Heart left ventricle (tissue), 16 donors: ENCODE measurements at regions not wholly inside any gene's neighbourhood (a gene's known extent, or its start where the extent isn't known, plus 50 kb on each side); places are given as distances from the start of the nearest gene placed in this dataset.
"Not testable (repeated sequence)": the region's sequence is repeated elsewhere in the genome, so short reads cannot be mapped to it uniquely, and the experiment has no call there.

ENCODE experiments used
- ATAC-seq, 4 donors: fragments of 200-7000 bp; cut with Tn5 transposase; one replicate each; pipeline ENCODE4 v1.9.1; 2020 to 2022; ENCODE audit warnings: moderate library complexity in 4 of 4, mild to moderate bottlenecking in 3 of 4, moderate number of reproducible peaks in 1 of 4
- DNase-seq, 5 donors: peaks; one replicate each; pipeline ENCODE4 v3.0.0-alpha.2; 2020
- H3K27ac ChIP-seq, 12 donors: fragments of 200-600 bp; sonication (generic) in 4 of 12; one replicate each; pipeline versions ENCODE4 v1.5.0 to v1.8.0; 2016 to 2022; ENCODE audit warnings: mild to moderate bottlenecking in 2 of 12
- H3K27me3 ChIP-seq, 9 donors: fragments of 200-600 bp; sonication (generic) in 2 of 9; one replicate each; pipeline versions ENCODE4 v1.5.1 to v1.8.0; 2016 to 2022; ENCODE audit warnings: mild to moderate bottlenecking in 3 of 9
- H3K36me3 ChIP-seq, 9 donors: fragments of 200-600 bp; sonication (generic) in 2 of 9; one replicate each; pipeline versions ENCODE4 v1.5.0 to v1.8.0; 2018 to 2022; ENCODE audit warnings: mild to moderate bottlenecking in 2 of 9
- H3K4me1 ChIP-seq, 12 donors: fragments of 200-600 bp; sonication (generic) in 4 of 12; one replicate each; pipeline versions ENCODE4 v1.5.0 to v1.8.0; 2016 to 2022; ENCODE audit warnings: mild to moderate bottlenecking in 3 of 12
- H3K4me3 ChIP-seq, 12 donors: fragments of 200-600 bp; sonication (generic) in 4 of 12; one replicate each; pipeline versions ENCODE4 v1.5.0 to v1.8.0; 2017 to 2022; ENCODE audit warnings: mild to moderate bottlenecking in 9 of 12, moderate library complexity in 4 of 12
- H3K9me3 ChIP-seq, 12 donors: fragments of 200-600 bp; sonication (generic) in 4 of 12; one replicate each; pipeline versions ENCODE4 v1.5.0 to v1.8.0; 2016 to 2022; ENCODE audit warnings: mild to moderate bottlenecking in 1 of 12
- POLR2A ChIP-seq, 2 donors: fragments of 450-650 bp; IDR thresholded peaks; one replicate each; pipeline ENCODE4 v1.6.1; 2017; ENCODE audit warnings: antibody characterized with exemption in 2 of 2, mild to moderate bottlenecking in 2 of 2, moderate library complexity in 2 of 2
- WGBS, 4 donors: extraction: QIAGEN DNeasy Blood & Tissue Kit in 2 of 4; methylation state at CpG; one replicate each; pipeline versions ENCODE4 v1.1.5 to v1.1.7; 2013 to 2018; 5-methylcytosine and 5-hydroxymethylcytosine counted together
- intact Hi-C, 10 donors: fragments of 100-400 bp; cut with DNase I; formaldehyde crosslinking; loops; one replicate each; pipeline versions ENCODE4 v1.11.1 to v1.14.2; 2022
- TF ChIP-seq, protein P1 (sequence below), 12 donors: fragments of 200-600 bp; sonication (generic) in 4 of 12; IDR thresholded peaks; one replicate each; pipeline versions ENCODE4 v1.5.0 to v1.8.0; 2018 to 2022; ENCODE audit warnings: antibody characterized with exemption in 12 of 12, mild to moderate bottlenecking in 5 of 12
- donor health status: ischemic (EF 13 %, LVEDD 7.1; RV severe dilation, severe dysfunction).
- donor health status: healthy with polysubstance abuse.
- donor health status: DM: no; HTN: yes; CAD: no.
- donor health status: DM: no; HTN: no; CAD: no.
- donor health status: ischemic (EF 25% LVEDD 6.9; RV normal size, moderate dysfunction).
- donor health status: ischemic (EF 25% LVEDD 5.7; RV mildly dilated, moderate dysfunction).
- donor health status: healthy.
- donor health status: DM: yes; HTN: yes; CAD: no.
- donor health status: ischemic (EF 35%, LVEDD 5.7; RV mildly dilated, moderate dysfunction).
- donor health status: nonischemic (EF 11% LVEDD 7.7; RV severe dilation, severe dysfunction).
- donor health status: DM: yes; HTN: yes; CAD: no.
- donor health status: PGD.
- donor health status: ischemic (EF 29% LVEDD 5.4; RV normal size, mild dysfunction).
- donor health status: nonischemic (EF 23%, LVEDD 6.1; RV moderate dilation, normal function).

DNA sequence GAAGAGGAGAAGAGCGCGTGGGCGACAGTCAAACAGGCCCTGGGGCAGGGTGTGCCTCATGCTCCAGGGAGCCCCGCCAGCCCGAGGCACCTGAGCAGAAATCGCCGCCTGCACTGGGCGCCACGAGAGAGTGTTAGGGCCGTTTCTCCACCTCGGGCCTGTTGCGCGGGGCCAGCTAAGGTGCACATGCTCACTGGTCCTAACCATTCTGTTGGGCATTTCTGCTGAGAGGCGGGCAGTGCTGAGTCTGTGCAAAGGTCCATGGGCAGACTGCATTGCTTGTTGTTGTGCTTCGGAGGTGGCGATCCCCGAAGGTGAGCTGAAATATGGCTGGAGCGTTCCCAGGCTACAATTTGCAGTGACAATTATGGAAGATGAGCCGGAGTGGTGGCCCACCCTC lies 367.8 kb upstream of the SPATA31A5 start:
- intact Hi-C loops, result no loop called here
- H3K4me3 ChIP-seq, result no peak overlapping the region
- no peaks in the 10 kb centered on the region for H3K27me3 ChIP-seq
- DNase-seq (peak in 1 of 5 donors; percentile 37), ATAC-seq (no peak)
- TF ChIP-seq, protein P1, sequence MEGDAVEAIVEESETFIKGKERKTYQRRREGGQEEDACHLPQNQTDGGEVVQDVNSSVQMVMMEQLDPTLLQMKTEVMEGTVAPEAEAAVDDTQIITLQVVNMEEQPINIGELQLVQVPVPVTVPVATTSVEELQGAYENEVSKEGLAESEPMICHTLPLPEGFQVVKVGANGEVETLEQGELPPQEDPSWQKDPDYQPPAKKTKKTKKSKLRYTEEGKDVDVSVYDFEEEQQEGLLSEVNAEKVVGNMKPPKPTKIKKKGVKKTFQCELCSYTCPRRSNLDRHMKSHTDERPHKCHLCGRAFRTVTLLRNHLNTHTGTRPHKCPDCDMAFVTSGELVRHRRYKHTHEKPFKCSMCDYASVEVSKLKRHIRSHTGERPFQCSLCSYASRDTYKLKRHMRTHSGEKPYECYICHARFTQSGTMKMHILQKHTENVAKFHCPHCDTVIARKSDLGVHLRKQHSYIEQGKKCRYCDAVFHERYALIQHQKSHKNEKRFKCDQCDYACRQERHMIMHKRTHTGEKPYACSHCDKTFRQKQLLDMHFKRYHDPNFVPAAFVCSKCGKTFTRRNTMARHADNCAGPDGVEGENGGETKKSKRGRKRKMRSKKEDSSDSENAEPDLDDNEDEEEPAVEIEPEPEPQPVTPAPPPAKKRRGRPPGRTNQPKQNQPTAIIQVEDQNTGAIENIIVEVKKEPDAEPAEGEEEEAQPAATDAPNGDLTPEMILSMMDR (IDR thresholded peaks at IDR 0.05), result no peak
- TF ChIP-seq POLR2A (IDR thresholded peaks at IDR 0.05), result no peak
- no peak overlapping the region for H3K27ac ChIP-seq
- no peaks in the 10 kb centered on the region for H3K4me1 ChIP-seq
- peaks cover 0 to 29% (median 9%) of the 10 kb centered on the region in 12 donors for H3K9me3 ChIP-seq
- no peaks in the 10 kb centered on the region for H3K36me3 ChIP-seq
- 87 to 92% (median 91%) methylated on average over 16 to 19 of the region's 19 CpGs for WGBS, 4 donors

DNA sequence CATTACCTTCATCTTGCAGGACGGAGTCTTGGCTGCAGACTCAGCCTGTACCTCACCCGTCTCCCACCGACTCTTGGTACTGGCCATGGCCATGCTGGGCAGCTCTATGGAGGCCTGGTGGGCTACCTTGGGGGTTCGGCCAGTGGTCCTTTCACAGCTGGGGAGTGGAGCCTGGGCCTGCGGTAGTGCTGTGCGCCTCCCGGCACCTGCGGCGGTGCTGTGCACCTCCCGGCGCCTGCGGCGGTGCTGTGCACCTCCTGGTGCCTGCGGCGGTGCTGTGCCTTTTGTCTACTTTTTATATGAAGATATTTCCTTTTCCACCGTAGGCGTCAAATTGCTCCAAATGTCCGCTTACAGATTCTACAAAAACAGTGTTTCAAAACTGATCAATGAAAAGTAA lies 367.2 kb upstream of the SPATA31A5 start:
- peaks cover 0 to 29% (median 9%) of the 10 kb centered on the region in 12 donors for H3K9me3 ChIP-seq
- DNase-seq, result peak in 1 of 5 donors; percentile 22
- H3K27ac ChIP-seq, ATAC-seq, H3K4me3 ChIP-seq, H3K36me3 ChIP-seq, H3K27me3 ChIP-seq, H3K4me1 ChIP-seq, intact Hi-C loops: not testable (repeated sequence)
- 90 to 95% (median 91%) methylated on average over 18 of the region's 18 CpGs for WGBS, 4 donors
